GM12872 (cell line): ENCODE measurements at regions not wholly inside any gene's neighbourhood (a gene's known extent, or its start where the extent isn't known, plus 50 kb on each side); places are given as distances from the start of the nearest gene placed in this dataset.

Experiments used
- CTCF ChIP-seq: IDR thresholded peaks from 3 replicates; pipeline ENCODE4 v1.5.1; 2011; ENCODE audit warnings: low read depth, mild to moderate bottlenecking, low read length, moderate library complexity; ENCODE audit not compliant: insufficient read depth

- no peak for TF ChIP-seq CTCF
Observed at GRCh38 chr9:109609060-109609459, 111.0 kb upstream of the PTPN3 start.

DNA sequence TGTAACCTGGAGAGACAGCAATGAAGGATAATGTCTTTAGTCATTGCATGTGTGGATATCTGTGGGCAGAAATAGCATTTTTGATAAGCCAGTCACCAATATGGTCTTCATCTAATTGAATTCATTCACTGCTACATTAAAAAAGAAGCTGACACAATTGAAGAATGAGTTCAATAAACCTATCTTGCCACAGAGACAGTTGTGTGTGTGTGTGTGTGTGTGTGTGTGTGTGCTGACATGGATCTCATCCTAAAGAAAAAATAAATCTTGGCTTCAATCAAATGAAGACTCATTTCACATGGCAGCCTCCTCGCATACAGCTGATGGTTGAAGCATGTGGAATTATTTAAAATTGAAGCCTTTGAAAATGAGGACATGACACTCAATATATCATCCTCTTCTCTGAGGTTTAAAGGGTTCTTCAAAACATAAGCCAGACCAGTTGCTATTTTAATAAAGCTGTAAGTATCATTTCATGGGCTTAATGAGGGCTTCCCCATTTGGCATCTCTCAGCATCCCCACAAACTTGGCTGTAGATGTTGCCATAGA, 118.5 kb upstream of the PTPN3 start:
- TF ChIP-seq CTCF: no peak

- TF ChIP-seq CTCF: no peak
Observed at GRCh38 chr9:109619310-109619709, 121.2 kb upstream of the PTPN3 start.

GRCh38 chr9:109624143-109624542, 126.0 kb upstream of the PTPN3 start:
- TF ChIP-seq CTCF: no peak

- no peak for TF ChIP-seq CTCF
Observed at GRCh38 chr9:109624896-109625295, 126.8 kb upstream of the PTPN3 start.

DNA sequence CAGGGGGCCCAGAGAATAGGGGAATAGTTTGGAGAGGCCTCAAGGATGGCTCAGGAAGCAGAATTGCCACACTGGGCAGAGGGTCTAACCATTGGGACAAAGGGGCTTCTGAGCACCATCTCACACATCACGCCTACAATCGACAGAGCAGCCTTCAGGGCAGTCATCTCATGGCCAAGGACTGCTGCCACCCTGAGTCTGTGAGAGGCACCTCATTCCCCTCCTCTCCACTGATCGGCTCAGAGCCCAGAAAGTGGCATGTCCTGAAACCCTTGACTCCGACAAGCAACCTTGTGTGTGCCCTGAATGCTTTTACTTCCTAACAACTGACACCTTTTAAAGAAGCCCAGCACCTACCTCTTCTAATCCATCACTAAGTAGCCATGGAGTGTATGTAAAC, 128.9 kb upstream of the PTPN3 start:
- no peak for TF ChIP-seq CTCF

GRCh38 chr9:109629615-109630014, 131.5 kb upstream of the PTPN3 start:
- TF ChIP-seq CTCF: no peak
